Hepatic stellate cell (primary cell): ENCODE measurements at regions not wholly inside any gene's neighbourhood (a gene's known extent, or its start where the extent isn't known, plus 50 kb on each side); places are given as distances from the start of the nearest gene placed in this dataset.

Experiments used
- DNase-seq: peaks from one replicate; pipeline ENCODE4 v3.0.0; 2011; ENCODE audit warnings: low spot score

- DNase-seq = no peak
These were observed 91.9 kb upstream of the BACE2 start for GRCh38 chr21:41076064-41076463.

- no peak for DNase-seq
These were observed 88.8 kb upstream of the BACE2 start for GRCh38 chr21:41079159-41079558.

- no peak for DNase-seq
These were observed 87.4 kb upstream of the BACE2 start for GRCh38 chr21:41080485-41081121.

- DNase-seq = no peak
These were observed 81.4 kb upstream of the BACE2 start for GRCh38 chr21:41086569-41086968.

GRCh38 chr21:41090981-41091380 is 77.0 kb upstream of the BACE2 start:
- no peak for DNase-seq

- DNase-seq = no peak
These were observed 76.3 kb upstream of the BACE2 start for GRCh38 chr21:41091616-41092015.

- DNase-seq = no peak
These were observed 75.6 kb upstream of the BACE2 start for GRCh38 chr21:41092312-41092711.

- DNase-seq = no peak
These were observed 72.0 kb upstream of the BACE2 start for GRCh38 chr21:41095983-41096382.

- no peak for DNase-seq
These were observed 69.9 kb upstream of the BACE2 start for GRCh38 chr21:41098076-41098475.

GRCh38 chr21:41098481-41099042 is 69.4 kb upstream of the BACE2 start:
- DNase-seq = no peak

GRCh38 chr21:41100826-41101550 is 67.0 kb upstream of the BACE2 start:
- no peak for DNase-seq

- no peak for DNase-seq
These were observed 65.7 kb upstream of the BACE2 start for GRCh38 chr21:41102281-41102680.

GRCh38 chr21:41107602-41108001 is 60.4 kb upstream of the BACE2 start:
- DNase-seq = no peak

- no peak for DNase-seq
These were observed 59.0 kb upstream of the BACE2 start for GRCh38 chr21:41108668-41109585.

- no peak for DNase-seq
These were observed 57.8 kb upstream of the BACE2 start for GRCh38 chr21:41110161-41110560.

- no peak for DNase-seq
These were observed 57.3 kb upstream of the BACE2 start for GRCh38 chr21:41110664-41111063.

GRCh38 chr21:41111681-41112080 is 56.3 kb upstream of the BACE2 start:
- DNase-seq = no peak

GRCh38 chr21:41112740-41113692 is 54.9 kb upstream of the BACE2 start:
- no peak for DNase-seq

GRCh38 chr21:41115851-41116250 is 52.1 kb upstream of the BACE2 start:
- DNase-seq = no peak
